ENCODE measurements at regions not wholly inside any gene's neighbourhood (a gene's known extent, or its start where the extent isn't known, plus 50 kb on each side); places are given as distances from the start of the nearest gene placed in this dataset.

DNA sequence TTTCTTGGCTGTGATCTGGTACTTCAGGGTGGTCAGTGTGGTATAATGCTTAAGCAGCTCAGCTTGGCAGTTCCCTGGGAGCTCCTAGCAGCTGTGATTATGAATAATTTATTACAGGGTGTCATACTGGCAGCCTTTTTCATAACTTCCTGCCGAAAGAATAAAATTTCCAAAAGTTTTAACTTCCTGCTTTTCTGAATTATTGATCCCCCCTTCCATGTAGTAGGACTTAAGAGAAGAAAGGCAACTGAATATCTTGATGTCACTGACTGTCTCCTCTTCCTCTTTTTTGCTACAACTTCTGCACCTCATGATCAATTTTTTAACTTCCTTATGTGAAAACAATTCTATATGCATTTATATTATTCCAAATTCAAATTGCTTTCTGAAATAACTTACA lies 74.3 kb upstream of the SPEF2 start:
- TF ChIP-seq, protein P1, sequence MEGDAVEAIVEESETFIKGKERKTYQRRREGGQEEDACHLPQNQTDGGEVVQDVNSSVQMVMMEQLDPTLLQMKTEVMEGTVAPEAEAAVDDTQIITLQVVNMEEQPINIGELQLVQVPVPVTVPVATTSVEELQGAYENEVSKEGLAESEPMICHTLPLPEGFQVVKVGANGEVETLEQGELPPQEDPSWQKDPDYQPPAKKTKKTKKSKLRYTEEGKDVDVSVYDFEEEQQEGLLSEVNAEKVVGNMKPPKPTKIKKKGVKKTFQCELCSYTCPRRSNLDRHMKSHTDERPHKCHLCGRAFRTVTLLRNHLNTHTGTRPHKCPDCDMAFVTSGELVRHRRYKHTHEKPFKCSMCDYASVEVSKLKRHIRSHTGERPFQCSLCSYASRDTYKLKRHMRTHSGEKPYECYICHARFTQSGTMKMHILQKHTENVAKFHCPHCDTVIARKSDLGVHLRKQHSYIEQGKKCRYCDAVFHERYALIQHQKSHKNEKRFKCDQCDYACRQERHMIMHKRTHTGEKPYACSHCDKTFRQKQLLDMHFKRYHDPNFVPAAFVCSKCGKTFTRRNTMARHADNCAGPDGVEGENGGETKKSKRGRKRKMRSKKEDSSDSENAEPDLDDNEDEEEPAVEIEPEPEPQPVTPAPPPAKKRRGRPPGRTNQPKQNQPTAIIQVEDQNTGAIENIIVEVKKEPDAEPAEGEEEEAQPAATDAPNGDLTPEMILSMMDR (IDR thresholded peaks at IDR 0.05): no peak
- TF ChIP-seq POLR2A (IDR thresholded peaks at IDR 0.05): no peak

Measured in esophagus squamous epithelium (tissue), 4 donors.